ENCODE measurements at regions not wholly inside any gene's neighbourhood (a gene's known extent, or its start where the extent isn't known, plus 50 kb on each side); places are given as distances from the start of the nearest gene placed in this dataset.

DNA sequence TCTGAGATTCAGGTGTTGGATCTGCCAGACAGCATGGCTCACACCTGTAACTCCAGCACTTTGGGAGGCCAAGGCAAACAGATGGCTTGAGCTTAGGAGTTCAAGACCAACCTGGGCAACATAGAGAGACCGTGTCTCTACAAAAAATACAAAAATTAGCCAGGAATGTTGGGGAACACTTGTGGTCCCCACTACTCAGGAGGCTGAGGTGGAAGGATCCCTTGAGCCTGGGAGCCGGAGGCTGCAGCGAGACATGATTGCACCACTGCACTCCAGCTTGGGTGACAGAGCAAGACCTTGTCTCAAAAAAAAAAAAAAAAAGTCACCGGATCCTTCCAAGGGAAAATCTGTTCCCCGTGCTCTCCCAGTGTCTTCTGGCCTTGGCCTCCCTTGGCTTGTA is 109.2 kb downstream of the IRS2 start:
- no peaks in the 10 kb centered on the region for H3K79me2 ChIP-seq (ENCODE audit: insufficient read depth, low read depth)
- H3K4me2 ChIP-seq: no peak overlapping the region
- no peaks in the 10 kb centered on the region for H4K20me1 ChIP-seq (ENCODE audit: insufficient read depth)
- TF ChIP-seq, protein P1, sequence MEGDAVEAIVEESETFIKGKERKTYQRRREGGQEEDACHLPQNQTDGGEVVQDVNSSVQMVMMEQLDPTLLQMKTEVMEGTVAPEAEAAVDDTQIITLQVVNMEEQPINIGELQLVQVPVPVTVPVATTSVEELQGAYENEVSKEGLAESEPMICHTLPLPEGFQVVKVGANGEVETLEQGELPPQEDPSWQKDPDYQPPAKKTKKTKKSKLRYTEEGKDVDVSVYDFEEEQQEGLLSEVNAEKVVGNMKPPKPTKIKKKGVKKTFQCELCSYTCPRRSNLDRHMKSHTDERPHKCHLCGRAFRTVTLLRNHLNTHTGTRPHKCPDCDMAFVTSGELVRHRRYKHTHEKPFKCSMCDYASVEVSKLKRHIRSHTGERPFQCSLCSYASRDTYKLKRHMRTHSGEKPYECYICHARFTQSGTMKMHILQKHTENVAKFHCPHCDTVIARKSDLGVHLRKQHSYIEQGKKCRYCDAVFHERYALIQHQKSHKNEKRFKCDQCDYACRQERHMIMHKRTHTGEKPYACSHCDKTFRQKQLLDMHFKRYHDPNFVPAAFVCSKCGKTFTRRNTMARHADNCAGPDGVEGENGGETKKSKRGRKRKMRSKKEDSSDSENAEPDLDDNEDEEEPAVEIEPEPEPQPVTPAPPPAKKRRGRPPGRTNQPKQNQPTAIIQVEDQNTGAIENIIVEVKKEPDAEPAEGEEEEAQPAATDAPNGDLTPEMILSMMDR (conservative IDR thresholded peaks at IDR 0.05; ENCODE audit: low read depth, low read length): no peak
- H3K4me3 ChIP-seq (IDR thresholded peaks at IDR 0.05; ENCODE audit: insufficient read depth, low read depth, low read length): no peak overlapping the region
- no peaks in the 10 kb centered on the region for H3K36me3 ChIP-seq (ENCODE audit: insufficient read depth)
- H3K27ac ChIP-seq: no peak overlapping the region
- no peak overlapping the region for H3K9ac ChIP-seq
- H3K4me1 ChIP-seq (ENCODE audit: low read depth, poor library complexity, severe bottlenecking): no peaks in the 10 kb centered on the region
- no peaks in the 10 kb centered on the region for H3K27me3 ChIP-seq (ENCODE audit: insufficient read depth, low read depth)
- H2AFZ ChIP-seq (ENCODE audit: low read depth): no peak overlapping the region

DNA sequence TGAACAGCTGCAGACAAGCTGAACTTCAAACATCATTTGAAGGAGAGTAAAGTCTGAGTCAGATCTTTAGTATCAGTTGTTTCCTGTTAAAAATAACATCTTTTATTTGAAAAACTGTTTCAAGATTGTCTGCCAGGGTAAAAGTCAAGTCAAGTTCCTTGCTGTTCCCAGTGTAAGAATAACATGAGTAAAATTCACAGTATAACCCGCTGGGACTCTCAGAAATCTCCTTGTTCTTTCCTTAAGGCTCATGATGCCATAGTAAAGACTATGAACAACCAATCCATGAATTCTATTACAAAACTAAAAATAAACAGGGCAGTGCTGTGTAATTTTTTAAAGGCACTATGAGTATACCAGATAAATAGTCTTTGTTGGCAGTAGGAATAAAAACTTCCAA is 112.9 kb downstream of the IRS2 start:
- Histone ChIP-seq H3K9ac (no peak overlapping the region), H3K4me2 (no peak overlapping the region), H3K36me3 (ENCODE audit: insufficient read depth) (no peaks in the 10 kb centered on the region), H2AFZ (ENCODE audit: low read depth) (no peak overlapping the region), H3K4me1 (ENCODE audit: low read depth, poor library complexity, severe bottlenecking) (no peaks in the 10 kb centered on the region), H3K27me3 (ENCODE audit: insufficient read depth, low read depth) (no peaks in the 10 kb centered on the region), H3K79me2 (ENCODE audit: insufficient read depth, low read depth) (no peaks in the 10 kb centered on the region), H3K4me3 (IDR thresholded peaks at IDR 0.05; ENCODE audit: insufficient read depth, low read depth, low read length) (no peak overlapping the region), H3K27ac (no peak overlapping the region), H4K20me1 (ENCODE audit: insufficient read depth) (no peaks in the 10 kb centered on the region)
- TF ChIP-seq, protein P1 (conservative IDR thresholded peaks at IDR 0.05; ENCODE audit: low read depth, low read length): no peak

- no peak overlapping the region for H3K4me2 ChIP-seq
- H3K27ac ChIP-seq: no peak overlapping the region
- no peaks in the 10 kb centered on the region for H4K20me1 ChIP-seq (ENCODE audit: insufficient read depth)
- H3K4me3 ChIP-seq (IDR thresholded peaks at IDR 0.05; ENCODE audit: insufficient read depth, low read depth, low read length): no peak overlapping the region
- H3K27me3 ChIP-seq (ENCODE audit: insufficient read depth, low read depth): no peaks in the 10 kb centered on the region
- H3K79me2 ChIP-seq (ENCODE audit: insufficient read depth, low read depth): no peaks in the 10 kb centered on the region
- H2AFZ ChIP-seq (ENCODE audit: low read depth): no peak overlapping the region
- H3K4me1 ChIP-seq (ENCODE audit: low read depth, poor library complexity, severe bottlenecking): no peaks in the 10 kb centered on the region
- TF ChIP-seq, protein P1 (conservative IDR thresholded peaks at IDR 0.05; ENCODE audit: low read depth, low read length): no peak
- no peak overlapping the region for H3K9ac ChIP-seq
- no peaks in the 10 kb centered on the region for H3K36me3 ChIP-seq (ENCODE audit: insufficient read depth)
These were observed 113.8 kb downstream of the IRS2 start for GRCh38 chr13:109672545-109672944.

DNA sequence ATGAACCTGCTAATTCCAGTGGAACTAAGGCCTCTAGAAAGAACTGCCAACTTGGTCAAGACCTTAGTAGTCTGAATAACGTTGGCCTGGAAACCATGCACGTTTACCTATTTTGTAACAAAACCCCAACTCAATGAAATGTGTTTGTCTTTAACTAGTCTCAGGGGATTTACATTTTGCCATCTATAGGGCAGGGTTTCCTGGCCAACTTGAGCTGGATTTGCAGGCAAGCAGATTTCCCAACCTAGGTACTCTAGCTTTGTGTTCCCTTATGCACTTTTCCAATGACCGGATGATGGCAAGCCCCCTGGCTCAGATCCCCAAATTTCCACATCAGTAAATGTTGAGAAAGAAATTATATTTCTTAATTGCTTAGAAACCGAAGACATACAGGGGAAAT is 114.5 kb downstream of the IRS2 start:
- Histone ChIP-seq H3K4me3 (IDR thresholded peaks at IDR 0.05; ENCODE audit: insufficient read depth, low read depth, low read length) (no peak overlapping the region), H3K4me2 (no peak overlapping the region), H3K9ac (no peak overlapping the region), H4K20me1 (ENCODE audit: insufficient read depth) (no peaks in the 10 kb centered on the region), H2AFZ (ENCODE audit: low read depth) (no peak overlapping the region), H3K4me1 (ENCODE audit: low read depth, poor library complexity, severe bottlenecking) (no peaks in the 10 kb centered on the region), H3K36me3 (ENCODE audit: insufficient read depth) (no peaks in the 10 kb centered on the region), H3K27ac (no peak overlapping the region), H3K79me2 (ENCODE audit: insufficient read depth, low read depth) (no peaks in the 10 kb centered on the region), H3K27me3 (ENCODE audit: insufficient read depth, low read depth) (no peaks in the 10 kb centered on the region)
- TF ChIP-seq, protein P1 (conservative IDR thresholded peaks at IDR 0.05; ENCODE audit: low read depth, low read length): no peak

- H3K4me2 ChIP-seq: no peak overlapping the region
- H3K36me3 ChIP-seq (ENCODE audit: insufficient read depth): no peaks in the 10 kb centered on the region
- TF ChIP-seq, protein P1 (conservative IDR thresholded peaks at IDR 0.05; ENCODE audit: low read depth, low read length): no peak
- no peaks in the 10 kb centered on the region for H3K79me2 ChIP-seq (ENCODE audit: insufficient read depth, low read depth)
- H4K20me1 ChIP-seq (ENCODE audit: insufficient read depth): no peaks in the 10 kb centered on the region
- H2AFZ ChIP-seq (ENCODE audit: low read depth): no peak overlapping the region
- H3K27me3 ChIP-seq (ENCODE audit: insufficient read depth, low read depth): no peaks in the 10 kb centered on the region
- H3K9ac ChIP-seq: no peak overlapping the region
- no peak overlapping the region for H3K4me3 ChIP-seq (IDR thresholded peaks at IDR 0.05; ENCODE audit: insufficient read depth, low read depth, low read length)
- H3K27ac ChIP-seq: no peak overlapping the region
- H3K4me1 ChIP-seq (ENCODE audit: low read depth, poor library complexity, severe bottlenecking): no peaks in the 10 kb centered on the region
These were observed 115.6 kb downstream of the IRS2 start for GRCh38 chr13:109670776-109671175.
